Prostate gland (tissue), 2 donors: ENCODE measurements at regions not wholly inside any gene's neighbourhood (a gene's known extent, or its start where the extent isn't known, plus 50 kb on each side); places are given as distances from the start of the nearest gene placed in this dataset.

Experiments
- DNase-seq: peaks from one replicate; pipeline ENCODE4 v3.0.0-alpha.2; 2019; ENCODE audit warnings: low spot score
- H3K27ac ChIP-seq, 2 donors: fragments of 200-600 bp; sonication (generic); 2 replicates each; pipeline ENCODE4 v1.5.1; 2017 to 2019
- H3K27me3 ChIP-seq: fragments of 200-600 bp; sonication (generic); replicated peaks from 2 replicates; pipeline ENCODE4 v1.5.1; 2019; ENCODE audit not compliant: insufficient read depth
- H3K36me3 ChIP-seq, 2 donors: fragments of 200-600 bp; sonication (generic); 1 replicate in 1 of 2; 2 replicates in 1 of 2; pipeline versions ENCODE4 v1.5.1 to v1.8.1; 2017 to 2019
- H3K4me1 ChIP-seq: fragments of 200-600 bp; sonication (generic); replicated peaks from 2 replicates; pipeline ENCODE4 v1.5.1; 2019
- H3K4me3 ChIP-seq, 2 donors: fragments of 200-600 bp; sonication (generic); 2 replicates each; pipeline ENCODE4 v1.5.1; 2017 to 2019
- H3K9me3 ChIP-seq: fragments of 200-600 bp; sonication (generic); 2 replicates; pipeline ENCODE4 v1.5.1; 2017
- POLR2A ChIP-seq: fragments of 450-650 bp; IDR thresholded peaks from one replicate; pipeline ENCODE4 v1.6.1; 2016; ENCODE audit warnings: antibody characterized with exemption, mild to moderate bottlenecking
- POLR2AphosphoS5 ChIP-seq: sonication (generic); formaldehyde crosslinking; IDR thresholded peaks from one replicate; pipeline ENCODE4 v1.6.1; 2017; ENCODE audit warnings: antibody characterized with exemption
- WGBS: methylation state at CpG from one replicate; pipeline ENCODE4 v1.1.5; 2018; 5-methylcytosine and 5-hydroxymethylcytosine counted together
- intact Hi-C: fragments of 100-400 bp; cut with DNase I; formaldehyde crosslinking; loops from one replicate; pipeline ENCODE4 v1.14.2; 2022
- TF ChIP-seq, protein P1 (sequence below), 4 experiments: fragments of 200-600 bp in 2 of 4; fragments of 450-650 bp in 2 of 4; sonication (generic) in 2 of 4; IDR thresholded peaks; 1 replicate in 3 of 4; 2 replicates in 1 of 4; pipeline ENCODE4 v1.5.1; 2016 to 2019; ENCODE audit warnings: antibody characterized with exemption in 4 of 4, mild to moderate bottlenecking in 2 of 4, moderate library complexity in 2 of 4

DNA sequence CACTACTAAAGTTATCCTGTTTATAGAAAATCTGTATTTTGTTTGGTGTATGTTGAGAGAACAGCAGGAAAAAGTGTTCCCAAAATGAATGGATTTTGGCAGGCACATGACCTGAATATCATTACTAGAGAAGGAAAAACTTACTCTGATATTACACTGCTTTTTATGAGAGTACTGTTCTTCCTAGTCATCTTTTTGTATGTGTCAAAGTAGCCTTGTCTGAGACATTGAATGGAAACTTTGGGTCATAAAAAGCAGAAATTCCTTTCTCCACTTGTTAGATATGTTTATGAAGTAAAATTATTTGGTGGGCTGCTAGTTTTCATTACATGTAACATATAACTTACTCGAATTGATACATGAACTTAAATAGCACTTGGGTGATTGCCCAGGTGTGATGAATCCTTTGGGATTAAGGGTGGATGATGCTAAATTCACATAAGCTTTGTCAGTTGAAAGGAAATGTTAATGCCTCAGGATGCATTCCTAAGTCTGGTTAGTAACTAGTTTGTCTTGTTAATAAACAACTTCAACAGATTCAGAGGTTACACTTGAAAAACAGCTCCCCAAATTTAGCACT is 206.7 kb downstream of the CENPW start:
- Histone ChIP-seq H3K27me3 (no peaks in the 10 kb centered on the region), H3K4me3 (no peak overlapping the region), H3K9me3 (no peaks in the 10 kb centered on the region), H3K27ac (no peak overlapping the region), H3K36me3 (no peaks in the 10 kb centered on the region), H3K4me1 (no peaks in the 10 kb centered on the region)
- intact Hi-C loops, result no loop called here
- no peak for TF ChIP-seq POLR2A
- TF ChIP-seq, protein P1, sequence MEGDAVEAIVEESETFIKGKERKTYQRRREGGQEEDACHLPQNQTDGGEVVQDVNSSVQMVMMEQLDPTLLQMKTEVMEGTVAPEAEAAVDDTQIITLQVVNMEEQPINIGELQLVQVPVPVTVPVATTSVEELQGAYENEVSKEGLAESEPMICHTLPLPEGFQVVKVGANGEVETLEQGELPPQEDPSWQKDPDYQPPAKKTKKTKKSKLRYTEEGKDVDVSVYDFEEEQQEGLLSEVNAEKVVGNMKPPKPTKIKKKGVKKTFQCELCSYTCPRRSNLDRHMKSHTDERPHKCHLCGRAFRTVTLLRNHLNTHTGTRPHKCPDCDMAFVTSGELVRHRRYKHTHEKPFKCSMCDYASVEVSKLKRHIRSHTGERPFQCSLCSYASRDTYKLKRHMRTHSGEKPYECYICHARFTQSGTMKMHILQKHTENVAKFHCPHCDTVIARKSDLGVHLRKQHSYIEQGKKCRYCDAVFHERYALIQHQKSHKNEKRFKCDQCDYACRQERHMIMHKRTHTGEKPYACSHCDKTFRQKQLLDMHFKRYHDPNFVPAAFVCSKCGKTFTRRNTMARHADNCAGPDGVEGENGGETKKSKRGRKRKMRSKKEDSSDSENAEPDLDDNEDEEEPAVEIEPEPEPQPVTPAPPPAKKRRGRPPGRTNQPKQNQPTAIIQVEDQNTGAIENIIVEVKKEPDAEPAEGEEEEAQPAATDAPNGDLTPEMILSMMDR (IDR thresholded peaks at IDR 0.05), result no peak
- TF ChIP-seq POLR2AphosphoS5, result no peak
- DNase-seq, result no peak
- WGBS, result 38% methylated on average over 1 of the region's 1 CpG

DNA sequence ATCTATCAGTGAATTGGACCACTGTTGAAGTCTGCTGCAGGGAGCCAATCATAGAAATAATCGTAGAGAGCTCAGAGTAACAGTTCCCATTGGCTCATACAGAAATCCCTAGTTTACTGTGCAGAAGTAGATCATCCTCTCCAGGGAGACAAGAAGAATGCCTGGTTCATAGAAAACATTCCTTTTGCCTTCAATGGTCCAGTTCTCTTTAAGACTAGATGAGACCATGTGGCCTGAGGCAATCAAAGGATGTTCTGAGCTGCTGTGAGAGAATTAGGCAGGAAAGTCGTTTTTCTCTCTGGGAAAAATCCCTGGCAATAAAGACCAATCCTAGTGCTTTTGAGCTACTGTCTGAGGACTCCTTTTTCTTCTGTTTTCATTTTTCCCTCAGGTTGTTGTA is 208.4 kb downstream of the CENPW start:
- no peak for TF ChIP-seq POLR2AphosphoS5
- TF ChIP-seq POLR2A, result no peak
- TF ChIP-seq, protein P1 (IDR thresholded peaks at IDR 0.05), result no peak

DNA sequence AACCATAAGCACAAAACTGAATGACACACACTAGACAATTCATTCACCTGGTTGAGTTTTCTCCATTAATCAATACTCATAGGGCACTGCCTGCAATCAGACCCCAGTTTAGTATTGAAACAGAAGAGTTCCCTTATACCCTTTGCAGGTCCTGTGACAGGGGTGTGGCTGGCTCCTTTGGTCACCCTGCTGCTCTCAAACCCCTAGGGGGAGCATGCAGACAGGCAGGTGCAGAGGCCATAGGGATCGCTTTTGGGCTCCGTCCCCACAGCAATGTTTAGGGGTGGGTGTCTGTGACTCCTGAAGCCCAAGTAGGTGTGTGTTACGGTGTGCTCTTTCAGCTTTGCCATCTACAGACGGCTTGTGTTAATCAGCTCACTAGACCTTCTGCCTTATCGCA is 210.4 kb downstream of the CENPW start:
- Histone ChIP-seq H3K4me1 (no peaks in the 10 kb centered on the region), H3K36me3 (no peaks in the 10 kb centered on the region), H3K9me3 (no peaks in the 10 kb centered on the region), H3K27me3 (no peaks in the 10 kb centered on the region), H3K27ac (no peak overlapping the region), H3K4me3 (no peak overlapping the region)
- TF ChIP-seq POLR2A (no peak), POLR2AphosphoS5 (no peak)
- TF ChIP-seq, protein P1 (IDR thresholded peaks at IDR 0.05), result no peak
- no peak for DNase-seq
- intact Hi-C loops, result no loop called here
- WGBS, result 92% methylated on average over 5 of the region's 5 CpGs

More for the DNA sequence above, 208.4 kb downstream of the CENPW start:
- Histone ChIP-seq H3K27ac (no peak overlapping the region), H3K4me3 (no peak overlapping the region), H3K4me1 (no peaks in the 10 kb centered on the region), H3K27me3 (no peaks in the 10 kb centered on the region), H3K9me3 (no peaks in the 10 kb centered on the region), H3K36me3 (no peaks in the 10 kb centered on the region)
- 54% methylated on average over 2 of the region's 2 CpGs for WGBS
- DNase-seq, result no peak
- intact Hi-C loops, result no loop called here

DNA sequence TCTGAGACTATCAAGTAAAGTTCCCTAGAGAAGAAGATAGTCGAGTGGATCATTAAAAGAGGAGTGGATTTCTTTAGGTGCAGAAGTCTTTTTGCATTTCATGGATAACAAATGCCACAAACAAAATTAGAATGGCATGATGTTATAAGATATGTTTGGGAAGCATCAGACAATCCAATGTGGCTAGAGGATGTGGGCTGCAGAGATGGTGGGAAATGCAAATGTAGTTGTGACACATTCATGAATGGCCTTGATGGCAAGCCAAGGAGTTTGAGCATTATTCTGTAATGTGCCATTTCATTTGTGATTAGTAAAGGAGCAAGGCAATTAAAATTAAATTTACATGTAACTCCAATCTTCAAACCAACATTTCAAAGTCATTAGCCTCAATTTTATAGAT is 211.9 kb downstream of the CENPW start:
- Histone ChIP-seq H3K9me3 (no peaks in the 10 kb centered on the region), H3K27ac (no peak overlapping the region), H3K27me3 (no peaks in the 10 kb centered on the region), H3K4me1 (no peaks in the 10 kb centered on the region), H3K4me3 (no peak overlapping the region), H3K36me3 (no peaks in the 10 kb centered on the region)
- intact Hi-C loops, result no loop called here
- TF ChIP-seq, protein P1 (IDR thresholded peaks at IDR 0.05), result no peak
- no peak for TF ChIP-seq POLR2A
- 76% methylated on average over 1 of the region's 1 CpG for WGBS
- no peak for DNase-seq

DNA sequence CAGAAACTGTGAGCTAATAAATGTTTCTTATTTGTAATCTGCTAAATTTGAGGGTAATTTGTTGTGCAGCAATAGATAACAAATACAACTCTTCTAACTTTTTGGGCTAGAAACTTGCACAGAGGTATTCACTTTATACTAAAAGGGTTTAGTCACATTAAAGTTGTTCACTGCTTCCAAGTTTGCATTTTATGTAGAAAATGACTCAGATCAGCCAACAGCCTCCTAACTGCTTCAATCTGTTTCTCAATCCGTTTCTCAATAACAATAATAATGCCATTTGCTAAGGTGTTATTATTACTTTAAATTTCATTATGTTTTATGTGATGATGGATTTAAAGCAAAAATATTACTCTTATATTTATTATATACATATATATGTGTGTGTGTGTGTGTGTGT is 213.9 kb downstream of the CENPW start:
- TF ChIP-seq POLR2AphosphoS5 (no peak), POLR2A (no peak)
- TF ChIP-seq, protein P1 (IDR thresholded peaks at IDR 0.05), result no peak
- H3K36me3 ChIP-seq, result no peaks in the 10 kb centered on the region
- H3K9me3 ChIP-seq, result no peaks in the 10 kb centered on the region
- intact Hi-C loops, result no loop called here
- no peak overlapping the region for H3K27ac ChIP-seq
- no peaks in the 10 kb centered on the region for H3K4me1 ChIP-seq
- WGBS, result 78% methylated on average over 1 of the region's 1 CpG
- no peak for DNase-seq
- H3K27me3 ChIP-seq, result no peaks in the 10 kb centered on the region
- H3K4me3 ChIP-seq, result no peak overlapping the region
